Uterus (tissue), 2 donors: ENCODE measurements at regions not wholly inside any gene's neighbourhood (a gene's known extent, or its start where the extent isn't known, plus 50 kb on each side); places are given as distances from the start of the nearest gene placed in this dataset.

Source experiments
- CTCF ChIP-seq, 4 experiments: fragments of 200-600 bp in 2 of 4; fragments of 450-650 bp in 2 of 4; sonication (generic) in 2 of 4; IDR thresholded peaks; one replicate each; pipeline ENCODE4 v1.5.1; 2016 to 2019; ENCODE audit warnings: antibody characterized with exemption in 4 of 4, mild to moderate bottlenecking in 2 of 4, moderate library complexity in 1 of 4
- POLR2A ChIP-seq, 2 donors: fragments of 450-650 bp; IDR thresholded peaks; one replicate each; pipeline ENCODE4 v1.6.1; 2016; ENCODE audit warnings: antibody characterized with exemption in 2 of 2, mild to moderate bottlenecking in 1 of 2, moderate library complexity in 1 of 2

GRCh38 chr3:26229801-26230200 is 392.8 kb upstream of the LRRC3B start:
- TF ChIP-seq CTCF (IDR thresholded peaks at IDR 0.05), result no peak
- no peak for TF ChIP-seq POLR2A (IDR thresholded peaks at IDR 0.05)
